Stimulated activated CD4-positive, alpha-beta T cell treated with anti-CD3 and anti-CD28 coated beads, Interleukin-2, amount 100 ng/mL, for 48 hours (primary cell): ENCODE measurements at regions not wholly inside any gene's neighbourhood (a gene's known extent, or its start where the extent isn't known, plus 50 kb on each side); places are given as distances from the start of the nearest gene placed in this dataset.

Experiments used
- DNase-seq, 2 donors: peaks; one replicate each; pipeline ENCODE4 v3.0.0-alpha.2; 2020

- no peak for DNase-seq
These were observed 115.8 kb upstream of the SIX3 start for GRCh38 chr2:44825702-44826101.

GRCh38 chr2:44826601-44827000 lies 114.9 kb upstream of the SIX3 start:
- no peak for DNase-seq

- no peak for DNase-seq
These were observed 111.7 kb upstream of the SIX3 start for GRCh38 chr2:44829771-44830170.

- DNase-seq = no peak
These were observed 108.1 kb upstream of the SIX3 start for GRCh38 chr2:44833171-44834069.

- no peak for DNase-seq
These were observed 106.8 kb upstream of the SIX3 start for GRCh38 chr2:44834656-44835055.

- DNase-seq = peak; percentile 47 to 51
These were observed 105.3 kb upstream of the SIX3 start for GRCh38 chr2:44836174-44836573.

GRCh38 chr2:44836916-44837315 lies 104.6 kb upstream of the SIX3 start:
- DNase-seq = no peak

- DNase-seq = no peak
These were observed 103.2 kb upstream of the SIX3 start for GRCh38 chr2:44838116-44838790.

GRCh38 chr2:44839370-44839769 lies 102.1 kb upstream of the SIX3 start:
- DNase-seq = no peak

- no peak for DNase-seq
These were observed 101.6 kb upstream of the SIX3 start for GRCh38 chr2:44839771-44840502.

GRCh38 chr2:44840503-44840850 lies 101.0 kb upstream of the SIX3 start:
- DNase-seq = no peak

- DNase-seq = no peak
These were observed 98.4 kb upstream of the SIX3 start for GRCh38 chr2:44843086-44843485.

- no peak for DNase-seq
These were observed 97.7 kb upstream of the SIX3 start for GRCh38 chr2:44843641-44844310.

- no peak for DNase-seq
These were observed 96.7 kb upstream of the SIX3 start for GRCh38 chr2:44844651-44845270.

- DNase-seq = no peak
These were observed 93.5 kb upstream of the SIX3 start for GRCh38 chr2:44848026-44848425.

GRCh38 chr2:44850016-44850415 lies 91.5 kb upstream of the SIX3 start:
- no peak for DNase-seq

- DNase-seq = no peak
These were observed 90.0 kb upstream of the SIX3 start for GRCh38 chr2:44851518-44851917.

- no peak for DNase-seq
These were observed 88.9 kb upstream of the SIX3 start for GRCh38 chr2:44852594-44852993.

GRCh38 chr2:44859337-44859736 lies 82.2 kb upstream of the SIX3 start:
- DNase-seq = no peak

GRCh38 chr2:44866152-44866551 lies 75.3 kb upstream of the SIX3 start:
- no peak for DNase-seq

- no peak for DNase-seq
These were observed 71.7 kb upstream of the SIX3 start for GRCh38 chr2:44869761-44870160.

GRCh38 chr2:44877417-44877816 lies 64.1 kb upstream of the SIX3 start:
- DNase-seq = no peak
